ENCODE measurements at regions not wholly inside any gene's neighbourhood (a gene's known extent, or its start where the extent isn't known, plus 50 kb on each side); places are given as distances from the start of the nearest gene placed in this dataset.

- no peaks in the 10 kb centered on the region for H3K27me3 ChIP-seq (ENCODE audit: insufficient read depth)
- Mint-ChIP-seq H3K4me1 (peaks cover 20% of the 10 kb centered on the region), H3K27ac (no peak overlapping the region), H3K9me3 (no peaks in the 10 kb centered on the region), H3K27me3 (ENCODE audit: insufficient read depth, low read depth, poor library complexity) (peaks cover 6% of the 10 kb centered on the region), H3K36me3 (ENCODE audit: low read depth) (no peaks in the 10 kb centered on the region), H3K4me3 (no peak overlapping the region)
- H3K36me3 ChIP-seq (ENCODE audit: insufficient read depth): no peaks in the 10 kb centered on the region
- H3K9me2 ChIP-seq (ENCODE audit: insufficient read depth): no peaks in the 10 kb centered on the region
- no peak overlapping the region for H3K27ac ChIP-seq (ENCODE audit: low read depth)
- no peak overlapping the region for H3K4me3 ChIP-seq
- ATAC-seq (peak; percentile 64), DNase-seq (ENCODE audit: low spot score) (peak; percentile 34)
- H3K79me2 ChIP-seq (replicated peaks; ENCODE audit: insufficient read depth): no peaks in the 10 kb centered on the region
- H3F3A ChIP-seq (replicated peaks; ENCODE audit: low read depth): no peaks in the 10 kb centered on the region
- peaks cover 7% of the 10 kb centered on the region for H3K4me1 ChIP-seq (ENCODE audit: insufficient read depth)
- H2AFZ ChIP-seq: no peak overlapping the region
- no peaks in the 10 kb centered on the region for H4K20me1 ChIP-seq (replicated peaks; ENCODE audit: insufficient read depth)
- H3K4me2 ChIP-seq: no peak overlapping the region
- no peak for TF ChIP-seq JUNB (IDR thresholded peaks at IDR 0.05; ENCODE audit: unreplicated experiment)
- TF ChIP-seq POLR2AphosphoS5 (IDR thresholded peaks at IDR 0.05; ENCODE audit: low read depth): no peak
Observed at GRCh38 chrX:8864161-8864560, 63.0 kb upstream of the FAM9A start.

- Mint-ChIP-seq H3K9me3 (no peaks in the 10 kb centered on the region), H3K27me3 (ENCODE audit: insufficient read depth, low read depth, poor library complexity) (peaks cover 6% of the 10 kb centered on the region), H3K4me3 (no peak overlapping the region), H3K36me3 (ENCODE audit: low read depth) (no peaks in the 10 kb centered on the region), H3K27ac (no peak overlapping the region), H3K4me1 (peaks cover 3% of the 10 kb centered on the region)
- no peak for DNase-seq (ENCODE audit: low spot score)
- H3K4me1 ChIP-seq (ENCODE audit: insufficient read depth): no peaks in the 10 kb centered on the region
- H4K20me1 ChIP-seq (replicated peaks; ENCODE audit: insufficient read depth): no peaks in the 10 kb centered on the region
- H3K79me2 ChIP-seq (replicated peaks; ENCODE audit: insufficient read depth): no peaks in the 10 kb centered on the region
- TF ChIP-seq CREB1 (CRISPR knock-in tag; IDR thresholded peaks at IDR 0.05; ENCODE audit: low read depth): no peak
- no peak for TF ChIP-seq NANOG (IDR thresholded peaks at IDR 0.05; ENCODE audit: borderline replicate concordance)
- no peak for TF ChIP-seq STAT1 (IDR thresholded peaks at IDR 0.05; ENCODE audit: unreplicated experiment)
- no peak for TF ChIP-seq ZNF462 (CRISPR knock-in tag; IDR thresholded peaks at IDR 0.05)
- no peak for TF ChIP-seq EZH2 (IDR thresholded peaks at IDR 0.05; ENCODE audit: low read depth, unreplicated experiment)
- TF ChIP-seq CTCF (conservative IDR thresholded peaks at IDR 0.05; ENCODE audit: low read depth in 2 of 2): no peak
- no peak for TF ChIP-seq EZH2phosphoT487 (IDR thresholded peaks at IDR 0.05; ENCODE audit: unreplicated experiment)
- TF ChIP-seq ETS1 (IDR thresholded peaks at IDR 0.05): no peak
- TF ChIP-seq POLR2AphosphoS5 (IDR thresholded peaks at IDR 0.05; ENCODE audit: low read depth): no peak
- TF ChIP-seq ZNF114 (CRISPR knock-in tag; IDR thresholded peaks at IDR 0.05): no peak
- no peaks in the 10 kb centered on the region for H3K9me2 ChIP-seq (ENCODE audit: insufficient read depth)
- H3K4me2 ChIP-seq: no peak overlapping the region
- no peaks in the 10 kb centered on the region for H3K36me3 ChIP-seq (ENCODE audit: insufficient read depth)
- H3F3A ChIP-seq (replicated peaks; ENCODE audit: low read depth): no peaks in the 10 kb centered on the region
- ATAC-seq: no peak
- no peak overlapping the region for H2AFZ ChIP-seq
- no peak overlapping the region for H3K27ac ChIP-seq (ENCODE audit: low read depth)
- no peaks in the 10 kb centered on the region for H3K27me3 ChIP-seq (ENCODE audit: insufficient read depth)
- no peak overlapping the region for H3K4me3 ChIP-seq
Observed at GRCh38 chrX:8861908-8862307, 60.7 kb upstream of the FAM9A start.
